HepG2 (cell line): ENCODE measurements at regions not wholly inside any gene's neighbourhood (a gene's known extent, or its start where the extent isn't known, plus 50 kb on each side); places are given as distances from the start of the nearest gene placed in this dataset.

Experiments
- ATAC-seq: fragments of 200-7000 bp; cut with Tn5 transposase; 3 replicates; pipeline ENCODE4 v1.9.1; 2020; ENCODE audit warnings: mild to moderate bottlenecking, moderate library complexity
- BruUV-seq: library from RNA; stranded (reverse); fragments of 400-500 nt; replicated peaks from 2 replicates; lab custom pipeline; 2021; lab: Mats Ljungman, UMichigan
- CTCF ChIA-PET: fragments of 300-600 bp; formaldehyde crosslinking; extraction: SDS; loops from one replicate; lab custom pipeline; 2021; ENCODE audit warnings: low total read pairs, inconsistent platforms, low intra/inter-chr PET ratio; lab: Yijun Ruan, JAX
- POLR2A ChIA-PET: fragments of 350-600 bp; sonication (Branson Sonifier 250); formaldehyde crosslinking; loops from one replicate; lab custom pipeline; 2020; ENCODE audit warnings: antibody characterized with exemption, inconsistent platforms; lab: Yijun Ruan, JAX
- DNase-seq: peaks from one replicate; pipeline ENCODE4 v3.0.0-alpha.2; 2015; ENCODE audit warnings: low spot score
- FAIRE-seq: peaks from 3 replicates; lab custom pipeline; 2011; peaks lifted over from hg19 to GRCh38; lab: Jason Lieb, UNC
- H2AFZ ChIP-seq: one replicate; pipeline ENCODE4 v1.6.1; 2011; ENCODE audit warnings: low read length, inconsistent platforms
- H3K27ac ChIP-seq: fragments of 300-600 bp; 3 replicates; pipeline ENCODE4 v1.8.0; 2011; ENCODE audit warnings: mixed run types, mild to moderate bottlenecking, mixed read lengths, low read length, inconsistent platforms; ENCODE audit not compliant: insufficient read depth; ENCODE audit errors: extremely low read length
- H3K27me3 ChIP-seq, 2 experiments: fragments of 200-600 bp in 1 of 2; 2 replicates in 1 of 2; 3 replicates in 1 of 2; pipeline versions ENCODE4 v1.6.0 to v1.8.0; 2011; ENCODE audit warnings: low read length in 2 of 2, mild to moderate bottlenecking in 2 of 2, moderate library complexity in 2 of 2, inconsistent platforms in 1 of 2; ENCODE audit not compliant: insufficient read depth in 2 of 2, control insufficient read depth in 1 of 2
- H3K36me3 ChIP-seq, 2 experiments: fragments of 200-600 bp in 1 of 2; replicated peaks in 1 of 2; 2 replicates in 1 of 2; 3 replicates in 1 of 2; pipeline versions ENCODE4 v1.5.1 to v1.8.0; 2011; ENCODE audit warnings: low read length in 2 of 2, inconsistent platforms in 1 of 2; ENCODE audit not compliant: insufficient read depth in 2 of 2, control insufficient read depth in 1 of 2
- H3K4me1 ChIP-seq: 2 replicates; pipeline ENCODE4 v1.5.1; 2012; ENCODE audit warnings: low read length, inconsistent platforms; ENCODE audit not compliant: insufficient read depth
- H3K4me2 ChIP-seq: 2 replicates; pipeline ENCODE4 v1.6.0; 2011; ENCODE audit warnings: low read depth, low read length, inconsistent platforms
- H3K4me3 ChIP-seq, 3 experiments: fragments of 200-600 bp in 1 of 3; sonication (generic), shearing (Covaris generic) in 1 of 3; replicated peaks in 1 of 3; 2 replicates each; pipeline ENCODE4 v1.5.1; 2011 to 2016; ENCODE audit warnings: low read length in 3 of 3, inconsistent platforms in 2 of 3, low read depth in 2 of 3, mild to moderate bottlenecking in 2 of 3, control low read depth in 1 of 3, mixed read lengths in 1 of 3; ENCODE audit not compliant: insufficient read depth in 1 of 3
- H3K79me2 ChIP-seq: one replicate; pipeline ENCODE4 v1.6.1; 2011; ENCODE audit warnings: low read length, inconsistent platforms; ENCODE audit not compliant: insufficient read depth
- H3K9ac ChIP-seq: 2 replicates; pipeline ENCODE4 v1.6.0; 2011; ENCODE audit warnings: mild to moderate bottlenecking, low read depth, low read length, inconsistent platforms; ENCODE audit not compliant: insufficient read depth
- H3K9me3 ChIP-seq: 2 replicates; pipeline ENCODE4 v1.5.1; 2012; ENCODE audit warnings: mild to moderate bottlenecking, low read length
- H4K20me1 ChIP-seq: 2 replicates; pipeline ENCODE4 v1.6.0; 2011; ENCODE audit warnings: inconsistent platforms, mild to moderate bottlenecking, low read length, moderate library complexity; ENCODE audit not compliant: insufficient read depth
- IKZF4 ChIP-seq: sonication (generic); formaldehyde crosslinking; IDR thresholded peaks from 2 replicates; pipeline ENCODE4 v1.5.1; 2020; ENCODE audit warnings: borderline replicate concordance, mild to moderate bottlenecking, low read depth, missing genetic modification reagents; ENCODE audit errors: not compliant biosample characterization
- KLF12 ChIP-seq: sonication (generic); formaldehyde crosslinking; IDR thresholded peaks from 2 replicates; pipeline ENCODE4 v1.4.0; 2020; ENCODE audit warnings: missing genetic modification reagents, borderline replicate concordance
- KLF9 ChIP-seq: IDR thresholded peaks from 2 replicates; pipeline ENCODE4 v1.6.1; 2016; ENCODE audit warnings: low read depth
- MAF1 ChIP-seq: sonication (generic); formaldehyde crosslinking; IDR thresholded peaks from 2 replicates; pipeline ENCODE4 v1.5.0; 2020; ENCODE audit warnings: missing genetic modification reagents, borderline replicate concordance
- PAX8 ChIP-seq: sonication (generic); formaldehyde crosslinking; IDR thresholded peaks from 2 replicates; pipeline ENCODE4 v1.8.0; 2022; ENCODE audit warnings: mild to moderate bottlenecking, missing genetic modification reagents, borderline replicate concordance
- PHF5A ChIP-seq: IDR thresholded peaks from one replicate; pipeline ENCODE4 v1.6.1; 2018; ENCODE audit warnings: low read depth, missing genetic modification reagents; ENCODE audit not compliant: unreplicated experiment
- POLR2G ChIP-seq: fragments of 200-400 bp; formaldehyde crosslinking; IDR thresholded peaks from 2 replicates; pipeline ENCODE4 v1.6.1; 2018; ENCODE audit warnings: mild to moderate bottlenecking, low read depth, low read length, moderate library complexity
- REPIN1 ChIP-seq: sonication (generic); formaldehyde crosslinking; IDR thresholded peaks from 2 replicates; pipeline ENCODE4 v1.8.0; 2022; ENCODE audit warnings: missing genetic modification reagents, low read depth, mild to moderate bottlenecking, borderline replicate concordance
- SIX4 ChIP-seq: sonication (generic); formaldehyde crosslinking; IDR thresholded peaks from 2 replicates; pipeline ENCODE4 v1.4.0; 2020; ENCODE audit warnings: missing genetic modification reagents
- U2AF2 ChIP-seq: fragments of 200-400 bp; formaldehyde crosslinking; IDR thresholded peaks from 2 replicates; pipeline ENCODE4 v1.6.1; 2017; ENCODE audit warnings: low read depth, mild to moderate bottlenecking, low read length
- ZNF678 ChIP-seq: sonication (generic); formaldehyde crosslinking; IDR thresholded peaks from 2 replicates; pipeline ENCODE4 v1.4.0; 2020; ENCODE audit warnings: mild to moderate bottlenecking, missing genetic modification reagents
- ZNF83 ChIP-seq: sonication (generic); formaldehyde crosslinking; IDR thresholded peaks from 2 replicates; pipeline ENCODE4 v1.4.0; 2020; ENCODE audit warnings: missing genetic modification reagents, mild to moderate bottlenecking, borderline replicate concordance
- WGBS: methylation state at CpG from one replicate; pipeline ENCODE4 v1.1.6; 2017; ENCODE audit warnings: low lambda C conversion rate; 5-methylcytosine and 5-hydroxymethylcytosine counted together
- in situ Hi-C: cut with HindIII; loops from 2 replicates; pipeline ENCODE4 v1.10.0; 2017; ENCODE audit warnings: low pct_unique_long_range_greater_than_20kb; ENCODE audit not compliant: extremely low pct_ligation_motif_present
- intact Hi-C: fragments of 100-400 bp; cut with micrococcal nuclease; formaldehyde crosslinking; loops from one replicate; pipeline ENCODE4 v1.10.0; 2022; ENCODE audit not compliant: unreplicated experiment
- TF ChIP-seq, protein P1 (sequence below): sonication (generic); formaldehyde crosslinking; IDR thresholded peaks from 2 replicates; pipeline ENCODE4 v1.5.1; 2020; ENCODE audit warnings: mild to moderate bottlenecking, missing genetic modification reagents, borderline replicate concordance
- TF ChIP-seq, protein P2 (sequence below): IDR thresholded peaks from 2 replicates; pipeline ENCODE4 v1.6.1; 2016; ENCODE audit warnings: missing compliant biosample characterization, missing genetic modification reagents, borderline replicate concordance
- TF ChIP-seq, protein P3 (sequence below): IDR thresholded peaks from 2 replicates; pipeline ENCODE4 v1.6.1; 2016; ENCODE audit warnings: missing genetic modification reagents, missing compliant biosample characterization
- TF ChIP-seq, protein P4 (sequence below): sonication (generic); formaldehyde crosslinking; IDR thresholded peaks from 2 replicates; pipeline ENCODE4 v1.4.0; 2020; ENCODE audit warnings: low read depth, mild to moderate bottlenecking, missing genetic modification reagents

DNA sequence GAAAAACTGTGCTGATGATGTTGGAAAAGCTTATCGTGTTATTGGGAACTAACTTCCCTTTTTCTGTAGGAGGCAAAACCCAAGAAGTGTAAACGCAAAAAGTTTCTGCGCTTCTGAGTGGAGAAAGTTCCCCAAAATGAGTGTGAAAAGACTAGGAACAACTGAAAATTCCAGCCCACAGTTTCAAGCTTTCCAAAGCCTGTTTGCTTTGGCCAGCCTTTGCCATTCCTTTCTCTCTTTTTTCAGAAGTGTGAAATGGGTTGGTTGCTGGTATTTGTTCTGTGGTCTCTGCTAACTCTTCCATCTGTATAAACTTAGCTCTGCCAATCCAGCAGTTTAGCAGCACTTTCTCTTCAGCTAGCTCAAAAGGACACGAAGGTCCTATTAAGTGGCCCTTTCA, 491.3 kb downstream of the MAFB start:
- TF ChIP-seq U2AF2: no peak
- Histone ChIP-seq H3K27ac (no peak overlapping the region), H3K36me3 (no peaks in the 10 kb centered on the region), H3K79me2 (no peaks in the 10 kb centered on the region), H3K4me3 (no peak overlapping the region), H4K20me1 (no peaks in the 10 kb centered on the region), H3K27me3 (no peaks in the 10 kb centered on the region), H3K4me1 (no peaks in the 10 kb centered on the region), H3K4me2 (no peak overlapping the region), H3K9ac (no peak overlapping the region), H3K9me3 (no peaks in the 10 kb centered on the region), H2AFZ (no peak overlapping the region)
- WGBS: 41% methylated on average over 4 of the region's 4 CpGs
- no peak for DNase-seq
- intact Hi-C loops (no loop called here), in situ Hi-C loops (no loop called here)
- FAIRE-seq: no peak
- BruUV-seq: no TSS peak
- POLR2A ChIA-PET: no interaction called here
- CTCF ChIA-PET: no interaction called here
- ATAC-seq: no peak

DNA sequence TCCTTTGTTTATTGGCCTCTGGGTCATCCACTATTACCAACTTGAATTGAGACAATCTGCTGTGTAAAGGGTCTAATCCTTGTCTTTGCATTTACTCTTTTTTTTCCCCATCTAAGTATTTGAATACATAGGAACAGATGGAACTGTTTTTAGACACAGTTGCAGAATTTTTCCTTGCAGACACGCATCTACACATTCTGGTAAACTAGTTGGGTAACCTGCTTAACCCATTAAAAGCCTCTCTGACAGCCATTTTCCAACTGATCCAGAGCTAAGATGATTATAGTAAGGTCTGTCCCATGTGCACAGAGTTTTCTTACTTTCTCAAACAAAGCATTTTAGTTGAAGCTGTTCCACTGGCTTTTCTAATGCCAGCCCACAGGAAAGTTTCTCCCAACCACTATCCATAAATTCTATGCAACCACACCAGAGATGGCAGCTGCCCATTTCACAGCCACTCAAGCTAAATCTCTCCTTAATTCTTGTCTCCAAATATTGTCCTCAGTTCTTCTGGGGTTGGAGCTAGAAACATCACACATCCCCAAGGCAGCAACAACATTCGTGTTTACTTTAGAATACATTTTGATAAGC, 492.1 kb downstream of the MAFB start:
- Histone ChIP-seq H3K36me3 (no peaks in the 10 kb centered on the region), H3K9me3 (no peaks in the 10 kb centered on the region), H3K9ac (no peak overlapping the region), H3K79me2 (no peaks in the 10 kb centered on the region), H3K4me2 (no peak overlapping the region), H2AFZ (no peak overlapping the region), H3K27me3 (no peaks in the 10 kb centered on the region), H3K4me1 (no peaks in the 10 kb centered on the region), H3K27ac (no peak overlapping the region), H4K20me1 (no peaks in the 10 kb centered on the region), H3K4me3 (no peak overlapping the region)
- 0% methylated on average over 2 of the region's 2 CpGs for WGBS
- CTCF ChIA-PET: no interaction called here
- BruUV-seq: no TSS peak
- in situ Hi-C loops (no loop called here), intact Hi-C loops (no loop called here)
- POLR2A ChIA-PET: no interaction called here
- no peak for DNase-seq
- no peak for ATAC-seq
- FAIRE-seq: no peak
- TF ChIP-seq KLF12 (CRISPR knock-in tag) (no peak), ZNF678 (no peak), REPIN1 (CRISPR knock-in tag) (no peak), ZNF83 (CRISPR knock-in tag) (no peak), IKZF4 (CRISPR knock-in tag) (no peak), POLR2G (no peak), PHF5A (no peak), MAF1 (CRISPR knock-in tag) (no peak), KLF9 (CRISPR knock-in tag) (no peak), SIX4 (no peak), PAX8 (no peak)
- TF ChIP-seq, protein P1, sequence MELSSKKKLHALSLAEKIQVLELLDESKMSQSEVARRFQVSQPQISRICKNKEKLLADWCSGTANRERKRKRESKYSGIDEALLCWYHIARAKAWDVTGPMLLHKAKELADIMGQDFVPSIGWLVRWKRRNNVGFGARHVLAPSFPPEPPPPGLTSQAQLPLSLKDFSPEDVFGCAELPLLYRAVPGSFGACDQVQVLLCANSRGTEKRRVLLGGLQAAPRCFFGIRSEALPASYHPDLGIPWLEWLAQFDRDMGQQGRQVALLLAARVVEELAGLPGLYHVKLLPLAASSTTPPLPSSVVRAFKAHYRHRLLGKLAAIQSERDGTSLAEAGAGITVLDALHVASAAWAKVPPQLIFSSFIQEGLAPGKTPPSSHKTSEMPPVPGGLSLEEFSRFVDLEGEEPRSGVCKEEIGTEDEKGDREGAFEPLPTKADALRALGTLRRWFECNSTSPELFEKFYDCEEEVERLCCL (CRISPR knock-in tag): no peak
- TF ChIP-seq, protein P2, sequence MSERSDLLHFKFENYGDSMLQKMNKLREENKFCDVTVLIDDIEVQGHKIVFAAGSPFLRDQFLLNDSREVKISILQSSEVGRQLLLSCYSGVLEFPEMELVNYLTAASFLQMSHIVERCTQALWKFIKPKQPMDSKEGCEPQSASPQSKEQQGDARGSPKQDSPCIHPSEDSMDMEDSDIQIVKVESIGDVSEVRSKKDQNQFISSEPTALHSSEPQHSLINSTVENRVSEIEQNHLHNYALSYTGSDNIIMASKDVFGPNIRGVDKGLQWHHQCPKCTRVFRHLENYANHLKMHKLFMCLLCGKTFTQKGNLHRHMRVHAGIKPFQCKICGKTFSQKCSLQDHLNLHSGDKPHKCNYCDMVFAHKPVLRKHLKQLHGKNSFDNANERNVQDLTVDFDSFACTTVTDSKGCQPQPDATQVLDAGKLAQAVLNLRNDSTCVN: no peak
- TF ChIP-seq, protein P3, sequence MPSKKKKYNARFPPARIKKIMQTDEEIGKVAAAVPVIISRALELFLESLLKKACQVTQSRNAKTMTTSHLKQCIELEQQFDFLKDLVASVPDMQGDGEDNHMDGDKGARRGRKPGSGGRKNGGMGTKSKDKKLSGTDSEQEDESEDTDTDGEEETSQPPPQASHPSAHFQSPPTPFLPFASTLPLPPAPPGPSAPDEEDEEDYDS (CRISPR knock-in tag): no peak
- TF ChIP-seq, protein P4, sequence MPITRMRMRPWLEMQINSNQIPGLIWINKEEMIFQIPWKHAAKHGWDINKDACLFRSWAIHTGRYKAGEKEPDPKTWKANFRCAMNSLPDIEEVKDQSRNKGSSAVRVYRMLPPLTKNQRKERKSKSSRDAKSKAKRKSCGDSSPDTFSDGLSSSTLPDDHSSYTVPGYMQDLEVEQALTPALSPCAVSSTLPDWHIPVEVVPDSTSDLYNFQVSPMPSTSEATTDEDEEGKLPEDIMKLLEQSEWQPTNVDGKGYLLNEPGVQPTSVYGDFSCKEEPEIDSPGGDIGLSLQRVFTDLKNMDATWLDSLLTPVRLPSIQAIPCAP (CRISPR knock-in tag): no peak
